ENCODE measurements at regions not wholly inside any gene's neighbourhood (a gene's known extent, or its start where the extent isn't known, plus 50 kb on each side); places are given as distances from the start of the nearest gene placed in this dataset.

DNA sequence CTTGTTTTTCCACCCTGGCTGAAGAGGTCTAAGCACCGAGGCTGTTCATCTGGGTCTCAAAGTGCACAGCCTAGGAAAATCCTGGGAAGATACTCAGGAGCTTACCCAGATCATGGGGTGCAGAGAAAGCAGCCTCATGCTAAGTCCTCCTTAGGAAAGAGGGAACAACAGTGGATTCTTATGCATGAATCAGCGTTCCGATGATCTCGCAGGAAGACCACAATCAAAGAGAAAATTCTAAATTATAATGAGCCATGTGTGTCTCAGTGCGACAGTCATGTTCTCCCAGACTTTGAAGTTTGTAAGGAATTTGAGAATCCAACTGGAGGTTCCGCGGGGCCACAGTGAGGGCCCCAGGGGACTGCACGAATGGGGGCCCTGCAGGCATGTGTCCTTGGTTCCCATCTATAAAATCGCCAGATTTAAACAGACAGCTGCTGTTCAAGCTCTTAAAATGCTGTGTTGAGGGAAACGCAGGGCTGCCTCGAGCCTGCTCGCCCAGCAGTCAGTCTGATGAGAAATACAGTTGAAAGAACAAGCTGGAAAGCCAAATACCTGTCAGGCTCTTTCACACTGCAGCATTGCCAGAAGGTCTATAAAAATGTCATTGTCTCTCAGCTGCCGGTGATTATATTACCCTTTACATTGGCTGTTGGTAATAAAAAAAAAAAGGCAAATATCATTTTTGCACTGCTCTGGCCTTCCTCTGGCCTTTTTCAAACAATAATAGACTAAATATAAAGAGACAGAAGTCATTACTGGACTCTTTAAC, 152.1 kb downstream of the PMP22 start:
- DNase-seq = no peak

DNA sequence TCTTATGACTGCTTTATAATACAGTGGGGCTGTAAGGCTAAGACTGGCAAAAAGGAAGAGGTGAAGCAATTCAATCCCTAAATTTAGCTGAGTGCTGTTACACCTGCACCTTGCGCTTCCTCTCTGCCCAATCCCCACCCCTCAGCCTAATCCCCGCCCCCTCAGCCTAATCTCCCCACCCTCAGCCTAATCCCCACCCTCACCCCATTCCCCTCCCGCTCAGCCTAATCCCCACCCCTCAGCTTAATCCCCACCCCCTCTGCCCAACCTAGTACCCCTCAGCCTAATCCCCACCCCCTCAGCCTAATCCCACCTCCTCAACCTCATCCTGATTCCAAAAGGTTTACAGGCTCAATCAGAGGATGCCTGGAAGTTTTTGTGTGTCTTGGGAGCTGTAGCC, 155.5 kb downstream of the PMP22 start:
- H3K4me1 ChIP-seq = no peaks in the 10 kb centered on the region
- H3K4me3 ChIP-seq = no peak overlapping the region
- TF ChIP-seq, protein P1, sequence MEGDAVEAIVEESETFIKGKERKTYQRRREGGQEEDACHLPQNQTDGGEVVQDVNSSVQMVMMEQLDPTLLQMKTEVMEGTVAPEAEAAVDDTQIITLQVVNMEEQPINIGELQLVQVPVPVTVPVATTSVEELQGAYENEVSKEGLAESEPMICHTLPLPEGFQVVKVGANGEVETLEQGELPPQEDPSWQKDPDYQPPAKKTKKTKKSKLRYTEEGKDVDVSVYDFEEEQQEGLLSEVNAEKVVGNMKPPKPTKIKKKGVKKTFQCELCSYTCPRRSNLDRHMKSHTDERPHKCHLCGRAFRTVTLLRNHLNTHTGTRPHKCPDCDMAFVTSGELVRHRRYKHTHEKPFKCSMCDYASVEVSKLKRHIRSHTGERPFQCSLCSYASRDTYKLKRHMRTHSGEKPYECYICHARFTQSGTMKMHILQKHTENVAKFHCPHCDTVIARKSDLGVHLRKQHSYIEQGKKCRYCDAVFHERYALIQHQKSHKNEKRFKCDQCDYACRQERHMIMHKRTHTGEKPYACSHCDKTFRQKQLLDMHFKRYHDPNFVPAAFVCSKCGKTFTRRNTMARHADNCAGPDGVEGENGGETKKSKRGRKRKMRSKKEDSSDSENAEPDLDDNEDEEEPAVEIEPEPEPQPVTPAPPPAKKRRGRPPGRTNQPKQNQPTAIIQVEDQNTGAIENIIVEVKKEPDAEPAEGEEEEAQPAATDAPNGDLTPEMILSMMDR (IDR thresholded peaks at IDR 0.05) = no peak
- ATAC-seq (no peak), DNase-seq (no peak)
- no peak overlapping the region for H3K27ac ChIP-seq
- H3K27me3 ChIP-seq = no peaks in the 10 kb centered on the region
- H3K9me3 ChIP-seq = no peaks in the 10 kb centered on the region
- H3K36me3 ChIP-seq = no peaks in the 10 kb centered on the region
- intact Hi-C loops (cut with DNase I) = no loop called here

More for the DNA sequence above, 152.1 kb downstream of the PMP22 start:
- no peak overlapping the region for H3K4me3 ChIP-seq
- TF ChIP-seq, protein P1 (IDR thresholded peaks at IDR 0.05) = no peak
- H3K27me3 ChIP-seq = no peaks in the 10 kb centered on the region
- no peak overlapping the region for H3K27ac ChIP-seq
- no peaks in the 10 kb centered on the region for H3K4me1 ChIP-seq
- H3K9me3 ChIP-seq = no peaks in the 10 kb centered on the region
- intact Hi-C loops (cut with DNase I) = no loop called here
- ATAC-seq = no peak
- no peaks in the 10 kb centered on the region for H3K36me3 ChIP-seq

DNA sequence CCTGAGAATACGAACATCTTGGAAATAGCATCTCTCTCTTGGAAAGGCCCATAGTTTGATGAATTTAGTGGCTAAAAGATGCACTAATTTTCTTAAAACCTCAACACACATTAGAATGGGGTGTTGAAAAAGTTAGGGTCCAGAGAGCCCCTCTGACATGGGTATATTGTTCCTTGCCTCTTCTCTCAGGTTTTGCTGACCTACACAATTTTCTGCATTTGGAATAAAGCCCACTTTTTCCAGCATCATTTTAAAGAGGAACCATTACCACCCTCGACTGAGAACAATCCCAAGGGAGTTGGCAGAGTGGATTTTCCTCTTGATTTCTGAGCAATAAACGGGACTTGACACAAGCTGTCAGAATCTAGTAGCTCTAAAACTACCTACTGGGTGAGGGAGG, 156.1 kb downstream of the PMP22 start:
- no peaks in the 10 kb centered on the region for H3K27me3 ChIP-seq
- no peaks in the 10 kb centered on the region for H3K9me3 ChIP-seq
- TF ChIP-seq, protein P1 (IDR thresholded peaks at IDR 0.05) = no peak
- no peak overlapping the region for H3K27ac ChIP-seq
- DNase-seq (no peak), ATAC-seq (no peak)
- no peaks in the 10 kb centered on the region for H3K36me3 ChIP-seq
- H3K4me3 ChIP-seq = no peak overlapping the region
- H3K4me1 ChIP-seq = no peaks in the 10 kb centered on the region
- intact Hi-C loops (cut with DNase I) = no loop called here

DNA sequence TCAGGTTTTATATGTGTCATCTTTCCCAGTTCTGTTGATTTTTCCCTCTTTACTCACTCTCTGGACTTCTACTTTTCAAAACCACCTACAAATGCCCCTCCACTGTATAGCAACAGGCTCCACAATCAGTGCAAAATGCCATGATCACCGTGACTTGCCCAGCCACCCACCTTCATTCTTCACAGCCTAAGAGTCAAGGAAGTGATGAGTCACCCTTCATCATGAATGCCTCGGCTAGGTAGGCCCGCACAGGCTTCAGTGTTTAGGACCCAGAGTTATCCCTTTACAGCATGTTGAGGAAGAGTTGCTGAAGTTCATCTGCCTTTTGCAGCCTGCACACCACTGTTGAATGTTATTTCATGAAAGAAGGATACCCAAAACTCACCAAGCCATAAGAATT, 158.6 kb downstream of the PMP22 start:
- TF ChIP-seq, protein P1 (IDR thresholded peaks at IDR 0.05) = no peak

DNA sequence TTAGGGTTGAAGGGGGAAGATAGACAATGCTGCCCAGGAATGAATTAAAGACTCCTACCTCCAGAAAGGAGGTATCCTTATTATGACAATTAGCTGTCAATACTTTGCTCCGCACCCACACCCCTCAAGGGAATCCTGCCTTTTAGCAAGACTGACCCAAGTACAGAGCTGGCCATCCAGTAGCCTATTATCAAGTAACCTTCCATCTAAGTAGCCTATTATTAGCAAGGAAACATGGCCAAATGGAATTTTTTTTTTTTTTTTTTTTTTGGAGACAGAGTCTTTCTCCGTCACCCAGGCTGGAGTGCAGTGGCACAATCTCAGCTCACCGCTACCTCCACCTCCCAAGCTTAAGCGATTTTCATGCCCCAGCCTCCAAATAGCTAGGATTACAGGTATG, 161.3 kb downstream of the PMP22 start:
- DNase-seq (no peak), ATAC-seq (no peak)
- H3K4me3 ChIP-seq = no peak overlapping the region
- TF ChIP-seq, protein P1 (IDR thresholded peaks at IDR 0.05) = no peak
- H3K4me1 ChIP-seq = no peaks in the 10 kb centered on the region
- intact Hi-C loops (cut with DNase I) = no loop called here
- no peaks in the 10 kb centered on the region for H3K9me3 ChIP-seq
- H3K27me3 ChIP-seq = no peaks in the 10 kb centered on the region
- no peak overlapping the region for H3K27ac ChIP-seq
- no peaks in the 10 kb centered on the region for H3K36me3 ChIP-seq

More for the DNA sequence above, 158.6 kb downstream of the PMP22 start:
- no peak overlapping the region for H3K27ac ChIP-seq
- no peaks in the 10 kb centered on the region for H3K27me3 ChIP-seq
- intact Hi-C loops (cut with DNase I) = no loop called here
- no peaks in the 10 kb centered on the region for H3K9me3 ChIP-seq
- H3K4me3 ChIP-seq = no peak overlapping the region
- H3K4me1 ChIP-seq = no peaks in the 10 kb centered on the region
- ATAC-seq (no peak), DNase-seq (no peak)
- H3K36me3 ChIP-seq = no peaks in the 10 kb centered on the region

Measured in upper lobe of right lung (tissue), 1 donor.